ENCODE measurements at regions not wholly inside any gene's neighbourhood (a gene's known extent, or its start where the extent isn't known, plus 50 kb on each side); places are given as distances from the start of the nearest gene placed in this dataset.

DNA sequence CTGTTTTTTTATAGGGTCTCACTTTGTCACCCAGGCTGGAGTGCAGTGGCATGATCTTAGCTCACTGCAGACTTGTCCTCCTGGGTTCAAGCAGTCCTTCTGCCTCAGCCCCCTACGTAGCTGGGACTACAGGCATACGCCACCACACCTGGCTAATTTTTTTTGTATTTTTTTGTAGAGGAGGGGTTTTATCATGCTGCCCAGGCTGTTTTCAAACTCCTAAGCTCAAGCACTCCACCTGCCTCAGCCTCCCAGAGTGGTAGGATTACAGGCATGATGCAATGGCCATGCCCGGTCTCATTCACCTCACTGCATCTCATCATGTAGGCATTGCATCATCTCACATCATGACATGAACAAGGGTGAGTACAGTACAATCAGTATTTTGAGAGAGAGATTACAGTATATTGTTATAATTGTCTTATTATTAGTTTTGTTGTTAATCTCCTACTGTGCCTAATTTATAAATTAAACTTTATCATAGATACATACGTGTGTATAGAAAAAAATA is 74.3 kb upstream of the EOMES start:
- Histone ChIP-seq H3K9me3 (ENCODE audit: low read length) (no peaks in the 10 kb centered on the region), H3K4me2 (ENCODE audit: low read length) (no peak overlapping the region), H3K36me3 (ENCODE audit: insufficient read depth, low read length) (no peaks in the 10 kb centered on the region), H3K9ac (ENCODE audit: low read length) (no peak overlapping the region), H3K27ac (ENCODE audit: low read length) (no peak overlapping the region), H3K79me2 (replicated peaks; ENCODE audit: insufficient read depth, low read length) (no peaks in the 10 kb centered on the region), H3K27me3 (ENCODE audit: insufficient read depth, low read depth, low read length) (no peaks in the 10 kb centered on the region), H4K20me1 (ENCODE audit: insufficient read depth) (no peaks in the 10 kb centered on the region), H3F3A (ENCODE audit: insufficient read depth, low read length, poor library complexity, severe bottlenecking) (no peaks in the 10 kb centered on the region), H2AFZ (ENCODE audit: low read depth, low read length) (no peak overlapping the region), H3K4me3 (ENCODE audit: low read length) (no peak overlapping the region), H3K9me2 (ENCODE audit: insufficient read depth, low read length) (no peaks in the 10 kb centered on the region)
- TF ChIP-seq SMC3 (conservative IDR thresholded peaks at IDR 0.05; ENCODE audit: poor library complexity) (no peak), TAF1 (IDR thresholded peaks at IDR 0.05; ENCODE audit: low read depth) (no peak), EP300 (conservative IDR thresholded peaks at IDR 0.05; ENCODE audit: poor library complexity, severe bottlenecking) (no peak), RAD21 (conservative IDR thresholded peaks at IDR 0.05) (no peak), POLR2AphosphoS5 (IDR thresholded peaks at IDR 0.05) (no peak), MXI1 (conservative IDR thresholded peaks at IDR 0.05; ENCODE audit: poor library complexity, severe bottlenecking) (no peak), EZH2 (IDR thresholded peaks at IDR 0.05; ENCODE audit: borderline replicate concordance, insufficient read depth, low read length, poor library complexity, severe bottlenecking) (no peak)
- TF ChIP-seq, protein P1, sequence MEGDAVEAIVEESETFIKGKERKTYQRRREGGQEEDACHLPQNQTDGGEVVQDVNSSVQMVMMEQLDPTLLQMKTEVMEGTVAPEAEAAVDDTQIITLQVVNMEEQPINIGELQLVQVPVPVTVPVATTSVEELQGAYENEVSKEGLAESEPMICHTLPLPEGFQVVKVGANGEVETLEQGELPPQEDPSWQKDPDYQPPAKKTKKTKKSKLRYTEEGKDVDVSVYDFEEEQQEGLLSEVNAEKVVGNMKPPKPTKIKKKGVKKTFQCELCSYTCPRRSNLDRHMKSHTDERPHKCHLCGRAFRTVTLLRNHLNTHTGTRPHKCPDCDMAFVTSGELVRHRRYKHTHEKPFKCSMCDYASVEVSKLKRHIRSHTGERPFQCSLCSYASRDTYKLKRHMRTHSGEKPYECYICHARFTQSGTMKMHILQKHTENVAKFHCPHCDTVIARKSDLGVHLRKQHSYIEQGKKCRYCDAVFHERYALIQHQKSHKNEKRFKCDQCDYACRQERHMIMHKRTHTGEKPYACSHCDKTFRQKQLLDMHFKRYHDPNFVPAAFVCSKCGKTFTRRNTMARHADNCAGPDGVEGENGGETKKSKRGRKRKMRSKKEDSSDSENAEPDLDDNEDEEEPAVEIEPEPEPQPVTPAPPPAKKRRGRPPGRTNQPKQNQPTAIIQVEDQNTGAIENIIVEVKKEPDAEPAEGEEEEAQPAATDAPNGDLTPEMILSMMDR (IDR thresholded peaks at IDR 0.05; ENCODE audit: poor library complexity, severe bottlenecking) = no peak
- TF ChIP-seq, protein P2, sequence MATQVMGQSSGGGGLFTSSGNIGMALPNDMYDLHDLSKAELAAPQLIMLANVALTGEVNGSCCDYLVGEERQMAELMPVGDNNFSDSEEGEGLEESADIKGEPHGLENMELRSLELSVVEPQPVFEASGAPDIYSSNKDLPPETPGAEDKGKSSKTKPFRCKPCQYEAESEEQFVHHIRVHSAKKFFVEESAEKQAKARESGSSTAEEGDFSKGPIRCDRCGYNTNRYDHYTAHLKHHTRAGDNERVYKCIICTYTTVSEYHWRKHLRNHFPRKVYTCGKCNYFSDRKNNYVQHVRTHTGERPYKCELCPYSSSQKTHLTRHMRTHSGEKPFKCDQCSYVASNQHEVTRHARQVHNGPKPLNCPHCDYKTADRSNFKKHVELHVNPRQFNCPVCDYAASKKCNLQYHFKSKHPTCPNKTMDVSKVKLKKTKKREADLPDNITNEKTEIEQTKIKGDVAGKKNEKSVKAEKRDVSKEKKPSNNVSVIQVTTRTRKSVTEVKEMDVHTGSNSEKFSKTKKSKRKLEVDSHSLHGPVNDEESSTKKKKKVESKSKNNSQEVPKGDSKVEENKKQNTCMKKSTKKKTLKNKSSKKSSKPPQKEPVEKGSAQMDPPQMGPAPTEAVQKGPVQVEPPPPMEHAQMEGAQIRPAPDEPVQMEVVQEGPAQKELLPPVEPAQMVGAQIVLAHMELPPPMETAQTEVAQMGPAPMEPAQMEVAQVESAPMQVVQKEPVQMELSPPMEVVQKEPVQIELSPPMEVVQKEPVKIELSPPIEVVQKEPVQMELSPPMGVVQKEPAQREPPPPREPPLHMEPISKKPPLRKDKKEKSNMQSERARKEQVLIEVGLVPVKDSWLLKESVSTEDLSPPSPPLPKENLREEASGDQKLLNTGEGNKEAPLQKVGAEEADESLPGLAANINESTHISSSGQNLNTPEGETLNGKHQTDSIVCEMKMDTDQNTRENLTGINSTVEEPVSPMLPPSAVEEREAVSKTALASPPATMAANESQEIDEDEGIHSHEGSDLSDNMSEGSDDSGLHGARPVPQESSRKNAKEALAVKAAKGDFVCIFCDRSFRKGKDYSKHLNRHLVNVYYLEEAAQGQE (IDR thresholded peaks at IDR 0.05; ENCODE audit: borderline replicate concordance) = no peak

DNA sequence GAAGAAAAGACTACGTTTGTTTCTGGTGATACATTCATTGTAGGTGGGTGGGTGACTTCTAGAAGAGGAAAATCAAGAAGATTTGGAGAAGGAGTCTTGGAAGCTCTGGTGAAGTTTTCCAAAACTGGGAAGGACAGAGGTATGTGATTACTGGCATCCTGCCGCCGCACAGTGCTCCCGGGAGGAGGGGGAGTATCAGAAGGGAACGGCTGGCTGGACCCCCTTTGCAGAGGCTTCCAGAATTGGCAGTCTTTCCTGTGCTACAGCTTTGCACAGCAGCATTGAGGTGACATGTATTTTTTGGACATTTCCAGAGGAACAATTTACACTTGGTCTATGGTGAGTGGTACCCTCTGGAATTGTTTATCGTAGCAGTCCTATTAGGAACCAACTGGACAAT is 75.7 kb upstream of the EOMES start:
- Histone ChIP-seq H3K4me3 (ENCODE audit: low read length) (no peak overlapping the region), H3F3A (ENCODE audit: insufficient read depth, low read length, poor library complexity, severe bottlenecking) (no peaks in the 10 kb centered on the region), H3K4me2 (ENCODE audit: low read length) (no peak overlapping the region), H3K9me3 (ENCODE audit: low read length) (no peaks in the 10 kb centered on the region), H3K9ac (ENCODE audit: low read length) (no peak overlapping the region), H3K27ac (ENCODE audit: low read length) (no peak overlapping the region), H3K9me2 (ENCODE audit: insufficient read depth, low read length) (no peaks in the 10 kb centered on the region), H4K20me1 (ENCODE audit: insufficient read depth) (no peaks in the 10 kb centered on the region), H3K36me3 (ENCODE audit: insufficient read depth, low read length) (no peaks in the 10 kb centered on the region), H2AFZ (ENCODE audit: low read depth, low read length) (no peak overlapping the region), H3K79me2 (replicated peaks; ENCODE audit: insufficient read depth, low read length) (no peaks in the 10 kb centered on the region), H3K27me3 (ENCODE audit: insufficient read depth, low read depth, low read length) (no peaks in the 10 kb centered on the region)
- TF ChIP-seq MXI1 (conservative IDR thresholded peaks at IDR 0.05; ENCODE audit: poor library complexity, severe bottlenecking) = no peak
- TF ChIP-seq SMC3 (conservative IDR thresholded peaks at IDR 0.05; ENCODE audit: poor library complexity) = no peak
- TF ChIP-seq, protein P2 (IDR thresholded peaks at IDR 0.05; ENCODE audit: borderline replicate concordance) = no peak
- no peak for TF ChIP-seq EP300 (conservative IDR thresholded peaks at IDR 0.05; ENCODE audit: poor library complexity, severe bottlenecking)
- no peak for TF ChIP-seq TAF1 (IDR thresholded peaks at IDR 0.05; ENCODE audit: low read depth)
- TF ChIP-seq RAD21 (conservative IDR thresholded peaks at IDR 0.05) = no peak
- TF ChIP-seq POLR2AphosphoS5 (IDR thresholded peaks at IDR 0.05) = no peak
- no peak for TF ChIP-seq EZH2 (IDR thresholded peaks at IDR 0.05; ENCODE audit: borderline replicate concordance, insufficient read depth, low read length, poor library complexity, severe bottlenecking)
- TF ChIP-seq, protein P1 (IDR thresholded peaks at IDR 0.05; ENCODE audit: poor library complexity, severe bottlenecking) = no peak
